HG03457 (cell line): ENCODE measurements at regions not wholly inside any gene's neighbourhood (a gene's known extent, or its start where the extent isn't known, plus 50 kb on each side); places are given as distances from the start of the nearest gene placed in this dataset.
"Not testable (repeated sequence)": the region's sequence is repeated elsewhere in the genome, so short reads cannot be mapped to it uniquely, and the experiment has no call there.

Experiments used
- ATAC-seq: cut with Tn5 transposase; IDR thresholded peaks from one replicate; pipeline ENCODE4 v1.9.1; 2021; ENCODE audit warnings: moderate number of reproducible peaks; ENCODE audit not compliant: unreplicated experiment

GRCh38 chr10:33673839-33674415, 339.5 kb upstream of the NRP1 start:
- no peak for ATAC-seq

- no peak for ATAC-seq
These were observed 335.4 kb upstream of the NRP1 start for GRCh38 chr10:33669904-33670303.

GRCh38 chr10:33666686-33667480, 332.4 kb upstream of the NRP1 start:
- ATAC-seq, result no peak

- no peak for ATAC-seq
These were observed 331.0 kb upstream of the NRP1 start for GRCh38 chr10:33665501-33665900.

GRCh38 chr10:33664070-33664469, 329.6 kb upstream of the NRP1 start:
- ATAC-seq, result no peak

- no peak for ATAC-seq
These were observed 327.3 kb upstream of the NRP1 start for GRCh38 chr10:33661580-33662336.

GRCh38 chr10:33660329-33660728, 325.9 kb upstream of the NRP1 start:
- no peak for ATAC-seq

GRCh38 chr10:33657913-33658312, 323.4 kb upstream of the NRP1 start:
- no peak for ATAC-seq

- no peak for ATAC-seq
These were observed 322.9 kb upstream of the NRP1 start for GRCh38 chr10:33657154-33657908.

GRCh38 chr10:33655921-33656320, 321.5 kb upstream of the NRP1 start:
- no peak for ATAC-seq

GRCh38 chr10:33655165-33655815, 320.8 kb upstream of the NRP1 start:
- no peak for ATAC-seq

- no peak for ATAC-seq
These were observed 319.3 kb upstream of the NRP1 start for GRCh38 chr10:33653584-33654367.

GRCh38 chr10:33652870-33653269, 318.4 kb upstream of the NRP1 start:
- ATAC-seq, result no peak

GRCh38 chr10:33650131-33650530, 315.7 kb upstream of the NRP1 start:
- ATAC-seq, result not testable (repeated sequence)

GRCh38 chr10:33643042-33643441, 308.6 kb upstream of the NRP1 start:
- no peak for ATAC-seq

- no peak for ATAC-seq
These were observed 304.4 kb upstream of the NRP1 start for GRCh38 chr10:33638891-33639290.

- ATAC-seq, result no peak
These were observed 303.9 kb upstream of the NRP1 start for GRCh38 chr10:33638374-33638773.

GRCh38 chr10:33635967-33636515, 301.6 kb upstream of the NRP1 start:
- no peak for ATAC-seq

GRCh38 chr10:33632432-33632831, 298.0 kb upstream of the NRP1 start:
- no peak for ATAC-seq

GRCh38 chr10:33631991-33632390, 297.5 kb upstream of the NRP1 start:
- no peak for ATAC-seq
